CD4-positive, alpha-beta T cell (primary cell): ENCODE measurements at regions not wholly inside any gene's neighbourhood (a gene's known extent, or its start where the extent isn't known, plus 50 kb on each side); places are given as distances from the start of the nearest gene placed in this dataset.

Experiments
- ATAC-seq: fragments of 200-7000 bp; cut with Tn5 transposase; one replicate; pipeline ENCODE4 v1.10.0; 2022; ENCODE audit warnings: mild to moderate bottlenecking; ENCODE audit not compliant: poor library complexity
- CTCF ChIA-PET: fragments of 350-600 bp; sonication (Branson Sonifier 250); formaldehyde crosslinking; loops from one replicate; lab custom pipeline; 2021; ENCODE audit warnings: antibody characterized with exemption, inconsistent platforms; lab: Charles Lee
- POLR2A ChIA-PET: fragments of 350-600 bp; sonication (Branson Sonifier 250); formaldehyde crosslinking; loops from one replicate; lab custom pipeline; 2021; ENCODE audit warnings: antibody characterized with exemption, inconsistent platforms; lab: Charles Lee
- DNase-seq, 14 experiments: peaks; one replicate each; pipeline ENCODE4 v3.0.0-alpha.2; 2013 to 2020; ENCODE audit warnings: mixed read lengths in 2 of 14
- H3K27ac ChIP-seq, 2 donors: one replicate each; pipeline versions ENCODE4 v1.5.1 to v1.7.0; 2013; ENCODE audit warnings: low read length in 2 of 2, low read depth in 1 of 2, mild to moderate bottlenecking in 1 of 2
- H3K27me3 ChIP-seq, 2 experiments: 1 replicate in 1 of 2; 2 replicates in 1 of 2; pipeline versions ENCODE4 v1.6.1 to v1.7.0; 2013; ENCODE audit warnings: low read length in 2 of 2, control low read depth in 1 of 2, mild to moderate bottlenecking in 1 of 2, moderate library complexity in 1 of 2; ENCODE audit not compliant: insufficient read depth in 2 of 2, control insufficient read depth in 1 of 2
- H3K36me3 ChIP-seq: one replicate; pipeline ENCODE4 v1.6.1; 2013; ENCODE audit warnings: low read length, control low read depth; ENCODE audit not compliant: insufficient read depth
- H3K4me1 ChIP-seq: one replicate; pipeline ENCODE4 v1.6.1; 2013; ENCODE audit warnings: low read length, control low read depth; ENCODE audit not compliant: insufficient read depth
- H3K4me3 ChIP-seq: one replicate; pipeline ENCODE4 v1.5.1; 2013; ENCODE audit warnings: mild to moderate bottlenecking, low read length, moderate library complexity
- H3K9me3 ChIP-seq, 2 experiments: 1 replicate in 1 of 2; 2 replicates in 1 of 2; pipeline versions ENCODE4 v1.6.1 to v1.7.0; 2013; ENCODE audit warnings: low read length in 2 of 2, mild to moderate bottlenecking in 2 of 2, control low read depth in 1 of 2, moderate library complexity in 1 of 2; ENCODE audit not compliant: control insufficient read depth in 1 of 2, insufficient read depth in 1 of 2
- H3K27ac Mint-ChIP-seq: one replicate; pipeline ENCODE4 v1.8.0; 2020; ENCODE audit warnings: mixed read lengths
- H3K27me3 Mint-ChIP-seq: one replicate; pipeline ENCODE4 v1.8.0; 2021; ENCODE audit warnings: mixed read lengths
- H3K36me3 Mint-ChIP-seq: one replicate; pipeline ENCODE4 v1.8.0; 2021; ENCODE audit warnings: low read depth, mixed read lengths
- H3K4me1 Mint-ChIP-seq: one replicate; pipeline ENCODE4 v1.8.0; 2021; ENCODE audit warnings: low read depth, mixed read lengths
- H3K4me3 Mint-ChIP-seq: one replicate; pipeline ENCODE4 v1.8.0; 2020; ENCODE audit warnings: mild to moderate bottlenecking, mixed read lengths
- H3K9me3 Mint-ChIP-seq: one replicate; pipeline ENCODE4 v1.8.0; 2020; ENCODE audit warnings: mixed read lengths
- CTCF ChIP-seq: fragments of 200-600 bp; IDR thresholded peaks from one replicate; pipeline ENCODE4 v1.8.0; 2022; ENCODE audit warnings: antibody characterized with exemption, mild to moderate bottlenecking
- intact Hi-C, 2 experiments: fragments of 100-400 bp; cut with DNase I in 1 of 2; cut with micrococcal nuclease in 1 of 2; formaldehyde crosslinking; loops; one replicate each; pipeline versions ENCODE4 v1.15.1 to v1.9.0; 2023 to 2025; cut with DNase I, micrococcal nuclease

GRCh38 chr7:80370587-80370986 lies 141.3 kb downstream of the GNAT3 start:
- POLR2A ChIA-PET = no interaction called here
- Histone ChIP-seq H3K36me3 (no peaks in the 10 kb centered on the region), H3K27ac (no peak overlapping the region), H3K27me3 (no peaks in the 10 kb centered on the region), H3K4me3 (no peak overlapping the region), H3K9me3 (peaks cover 0 to 12% of the 10 kb centered on the region in 2 experiments), H3K4me1 (no peaks in the 10 kb centered on the region)
- CTCF ChIA-PET = no interaction called here
- no peak overlapping the region for H3K4me3 Mint-ChIP-seq
- intact Hi-C loops = no loop called here
- no peak for DNase-seq
- no peaks in the 10 kb centered on the region for H3K4me1 Mint-ChIP-seq
- peaks cover 5% of the 10 kb centered on the region for H3K9me3 Mint-ChIP-seq
- no peak for ATAC-seq
- TF ChIP-seq CTCF = no peak
- H3K27me3 Mint-ChIP-seq = no peaks in the 10 kb centered on the region
- H3K36me3 Mint-ChIP-seq = no peaks in the 10 kb centered on the region
- no peak overlapping the region for H3K27ac Mint-ChIP-seq

- Histone ChIP-seq H3K36me3 (no peaks in the 10 kb centered on the region), H3K9me3 (peaks cover 0 to 10% of the 10 kb centered on the region in 2 experiments), H3K4me3 (no peak overlapping the region), H3K27me3 (no peaks in the 10 kb centered on the region), H3K27ac (no peak overlapping the region), H3K4me1 (no peaks in the 10 kb centered on the region)
- Mint-ChIP-seq H3K9me3 (peaks cover 9% of the 10 kb centered on the region), H3K4me3 (no peak overlapping the region), H3K4me1 (no peaks in the 10 kb centered on the region), H3K36me3 (no peaks in the 10 kb centered on the region), H3K27ac (no peak overlapping the region), H3K27me3 (no peaks in the 10 kb centered on the region)
- ATAC-seq (no peak), DNase-seq (no peak)
- ChIA-PET CTCF (no interaction called here), POLR2A (no interaction called here)
- TF ChIP-seq CTCF = no peak
- intact Hi-C loops = no loop called here
Observed at GRCh38 chr7:80369321-80369720, 142.5 kb downstream of the GNAT3 start.

- H3K27me3 ChIP-seq = no peaks in the 10 kb centered on the region
- Mint-ChIP-seq H3K27me3 (no peaks in the 10 kb centered on the region), H3K27ac (no peak overlapping the region), H3K9me3 (peaks cover 7% of the 10 kb centered on the region), H3K4me3 (no peak overlapping the region), H3K4me1 (no peaks in the 10 kb centered on the region), H3K36me3 (no peaks in the 10 kb centered on the region)
- ChIA-PET CTCF (no interaction called here), POLR2A (no interaction called here)
- no peak overlapping the region for H3K27ac ChIP-seq
- H3K36me3 ChIP-seq = no peaks in the 10 kb centered on the region
- H3K9me3 ChIP-seq = peaks cover 0 to 3% of the 10 kb centered on the region in 2 experiments
- ATAC-seq (no peak), DNase-seq (no peak)
- H3K4me1 ChIP-seq = no peaks in the 10 kb centered on the region
- no peak overlapping the region for H3K4me3 ChIP-seq
- intact Hi-C loops = no loop called here
- TF ChIP-seq CTCF = no peak
Observed at GRCh38 chr7:80362677-80363076, 149.2 kb downstream of the GNAT3 start.
